WTC11 (cell line): ENCODE measurements at regions not wholly inside any gene's neighbourhood (a gene's known extent, or its start where the extent isn't known, plus 50 kb on each side); places are given as distances from the start of the nearest gene placed in this dataset.

ENCODE experiments used
- NFE2L1 ChIP-seq: sonication (generic); formaldehyde crosslinking; IDR thresholded peaks from 2 replicates; pipeline ENCODE4 v1.8.1; 2023; ENCODE audit warnings: missing genetic modification reagents
- SMAD3 ChIP-seq: sonication (generic); formaldehyde crosslinking; IDR thresholded peaks from 2 replicates; pipeline ENCODE4 v1.8.0; 2022; ENCODE audit warnings: missing genetic modification reagents, mild to moderate bottlenecking, borderline replicate concordance
- SOX15 ChIP-seq: fragments of 250-450 bp; sonication (Bioruptor Pico); IDR thresholded peaks from 2 replicates; pipeline ENCODE4 v1.9.0; 2021; ENCODE audit warnings: mild to moderate bottlenecking
- TF ChIP-seq, protein P1 (sequence below): fragments of 200-600 bp; IDR thresholded peaks from 2 replicates; pipeline ENCODE4 v1.8.0; 2022; ENCODE audit warnings: antibody characterized with exemption
- TF ChIP-seq, protein P2 (sequence below): sonication (generic); formaldehyde crosslinking; IDR thresholded peaks from 2 replicates; pipeline ENCODE4 v1.8.1; 2022; ENCODE audit warnings: missing genetic modification reagents, borderline replicate concordance

DNA sequence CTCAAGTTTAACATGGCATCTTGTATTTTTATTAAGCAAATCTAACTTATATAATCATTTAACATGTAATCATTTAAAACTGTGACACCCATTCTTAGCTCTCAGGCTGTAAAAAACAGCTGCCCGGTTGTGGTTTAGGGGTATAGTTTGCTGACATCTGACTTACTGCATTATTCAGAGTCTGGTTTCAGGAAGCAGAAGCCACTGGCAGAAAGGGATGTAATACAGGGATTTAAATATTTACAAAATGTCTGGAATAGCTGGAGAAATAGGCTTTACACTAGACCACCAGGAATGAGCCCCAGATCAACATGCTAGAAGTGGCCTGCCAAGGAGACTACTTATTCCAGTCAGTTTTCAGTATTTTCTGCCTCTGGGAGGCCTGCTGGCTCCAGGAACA is 421.1 kb downstream of the CD109 start:
- TF ChIP-seq SOX15 (CRISPR knock-in tag): no peak
- TF ChIP-seq, protein P1, sequence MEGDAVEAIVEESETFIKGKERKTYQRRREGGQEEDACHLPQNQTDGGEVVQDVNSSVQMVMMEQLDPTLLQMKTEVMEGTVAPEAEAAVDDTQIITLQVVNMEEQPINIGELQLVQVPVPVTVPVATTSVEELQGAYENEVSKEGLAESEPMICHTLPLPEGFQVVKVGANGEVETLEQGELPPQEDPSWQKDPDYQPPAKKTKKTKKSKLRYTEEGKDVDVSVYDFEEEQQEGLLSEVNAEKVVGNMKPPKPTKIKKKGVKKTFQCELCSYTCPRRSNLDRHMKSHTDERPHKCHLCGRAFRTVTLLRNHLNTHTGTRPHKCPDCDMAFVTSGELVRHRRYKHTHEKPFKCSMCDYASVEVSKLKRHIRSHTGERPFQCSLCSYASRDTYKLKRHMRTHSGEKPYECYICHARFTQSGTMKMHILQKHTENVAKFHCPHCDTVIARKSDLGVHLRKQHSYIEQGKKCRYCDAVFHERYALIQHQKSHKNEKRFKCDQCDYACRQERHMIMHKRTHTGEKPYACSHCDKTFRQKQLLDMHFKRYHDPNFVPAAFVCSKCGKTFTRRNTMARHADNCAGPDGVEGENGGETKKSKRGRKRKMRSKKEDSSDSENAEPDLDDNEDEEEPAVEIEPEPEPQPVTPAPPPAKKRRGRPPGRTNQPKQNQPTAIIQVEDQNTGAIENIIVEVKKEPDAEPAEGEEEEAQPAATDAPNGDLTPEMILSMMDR: no peak
- TF ChIP-seq, protein P2, sequence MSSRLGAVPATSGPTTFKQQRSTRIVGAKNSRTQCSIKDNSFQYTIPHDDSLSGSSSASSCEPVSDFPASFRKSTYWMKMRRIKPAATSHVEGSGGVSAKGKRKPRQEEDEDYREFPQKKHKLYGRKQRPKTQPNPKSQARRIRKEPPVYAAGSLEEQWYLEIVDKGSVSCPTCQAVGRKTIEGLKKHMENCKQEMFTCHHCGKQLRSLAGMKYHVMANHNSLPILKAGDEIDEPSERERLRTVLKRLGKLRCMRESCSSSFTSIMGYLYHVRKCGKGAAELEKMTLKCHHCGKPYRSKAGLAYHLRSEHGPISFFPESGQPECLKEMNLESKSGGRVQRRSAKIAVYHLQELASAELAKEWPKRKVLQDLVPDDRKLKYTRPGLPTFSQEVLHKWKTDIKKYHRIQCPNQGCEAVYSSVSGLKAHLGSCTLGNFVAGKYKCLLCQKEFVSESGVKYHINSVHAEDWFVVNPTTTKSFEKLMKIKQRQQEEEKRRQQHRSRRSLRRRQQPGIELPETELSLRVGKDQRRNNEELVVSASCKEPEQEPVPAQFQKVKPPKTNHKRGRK (CRISPR knock-in tag): no peak
- TF ChIP-seq SMAD3 (CRISPR knock-in tag): no peak
- TF ChIP-seq NFE2L1: no peak
